Thyroid gland (tissue), 4 donors: ENCODE measurements at regions not wholly inside any gene's neighbourhood (a gene's known extent, or its start where the extent isn't known, plus 50 kb on each side); places are given as distances from the start of the nearest gene placed in this dataset.

ENCODE experiments used
- POLR2A ChIP-seq, 2 donors: fragments of 450-650 bp; IDR thresholded peaks; one replicate each; pipeline ENCODE4 v1.6.1; 2017; ENCODE audit warnings: antibody characterized with exemption in 2 of 2, mild to moderate bottlenecking in 2 of 2, moderate library complexity in 1 of 2
- TF ChIP-seq, protein P1 (sequence below), 6 experiments: fragments of 200-600 bp in 3 of 6; fragments of 450-650 bp in 3 of 6; sonication (generic) in 3 of 6; IDR thresholded peaks; one replicate each; pipeline ENCODE4 v1.5.1; 2016 to 2019; ENCODE audit warnings: antibody characterized with exemption in 6 of 6, mild to moderate bottlenecking in 2 of 6, inconsistent platforms in 1 of 6, moderate library complexity in 1 of 6

DNA sequence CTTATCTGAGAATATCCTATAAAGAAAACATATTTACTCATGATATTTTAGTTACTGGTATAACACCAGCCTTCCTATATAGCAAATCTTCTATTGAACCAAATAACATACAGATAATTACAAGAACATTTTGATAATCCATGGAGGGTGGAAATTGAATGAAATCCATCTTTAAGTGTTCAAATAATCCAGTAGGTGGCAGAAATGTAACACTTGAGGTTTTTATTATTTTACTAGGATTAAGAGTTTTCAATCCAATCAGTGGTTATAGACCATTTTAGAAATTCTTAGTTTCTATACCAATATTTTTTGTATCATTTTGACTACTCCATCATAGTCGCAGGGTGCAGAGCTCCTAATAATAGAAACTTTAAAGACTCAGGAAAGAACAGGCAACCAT, 101.9 kb upstream of the KCNH8 start:
- TF ChIP-seq, protein P1, sequence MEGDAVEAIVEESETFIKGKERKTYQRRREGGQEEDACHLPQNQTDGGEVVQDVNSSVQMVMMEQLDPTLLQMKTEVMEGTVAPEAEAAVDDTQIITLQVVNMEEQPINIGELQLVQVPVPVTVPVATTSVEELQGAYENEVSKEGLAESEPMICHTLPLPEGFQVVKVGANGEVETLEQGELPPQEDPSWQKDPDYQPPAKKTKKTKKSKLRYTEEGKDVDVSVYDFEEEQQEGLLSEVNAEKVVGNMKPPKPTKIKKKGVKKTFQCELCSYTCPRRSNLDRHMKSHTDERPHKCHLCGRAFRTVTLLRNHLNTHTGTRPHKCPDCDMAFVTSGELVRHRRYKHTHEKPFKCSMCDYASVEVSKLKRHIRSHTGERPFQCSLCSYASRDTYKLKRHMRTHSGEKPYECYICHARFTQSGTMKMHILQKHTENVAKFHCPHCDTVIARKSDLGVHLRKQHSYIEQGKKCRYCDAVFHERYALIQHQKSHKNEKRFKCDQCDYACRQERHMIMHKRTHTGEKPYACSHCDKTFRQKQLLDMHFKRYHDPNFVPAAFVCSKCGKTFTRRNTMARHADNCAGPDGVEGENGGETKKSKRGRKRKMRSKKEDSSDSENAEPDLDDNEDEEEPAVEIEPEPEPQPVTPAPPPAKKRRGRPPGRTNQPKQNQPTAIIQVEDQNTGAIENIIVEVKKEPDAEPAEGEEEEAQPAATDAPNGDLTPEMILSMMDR (IDR thresholded peaks at IDR 0.05), result no peak
- TF ChIP-seq POLR2A (IDR thresholded peaks at IDR 0.05), result no peak
